ENCODE measurements at regions not wholly inside any gene's neighbourhood (a gene's known extent, or its start where the extent isn't known, plus 50 kb on each side); places are given as distances from the start of the nearest gene placed in this dataset.

- Mint-ChIP-seq H3K4me3 (ENCODE audit: unreplicated experiment) (no peak overlapping the region), H3K4me1 (ENCODE audit: unreplicated experiment) (no peaks in the 10 kb centered on the region)
Observed at GRCh38 chr5:86765778-86766502, 148.2 kb downstream of the COX7C start.

GRCh38 chr5:86768699-86769202, 151.0 kb downstream of the COX7C start:
- H3K4me1 Mint-ChIP-seq (ENCODE audit: unreplicated experiment) = no peaks in the 10 kb centered on the region
- no peak for DNase-seq (ENCODE audit: low spot score)
- no peaks in the 10 kb centered on the region for H3K27me3 Mint-ChIP-seq (ENCODE audit: unreplicated experiment)
- peaks cover 5% of the 10 kb centered on the region for H3K36me3 Mint-ChIP-seq (ENCODE audit: low read depth, unreplicated experiment)
- no peak for TF ChIP-seq CTCF (IDR thresholded peaks at IDR 0.05; ENCODE audit: unreplicated experiment)
- H3K9me3 Mint-ChIP-seq (ENCODE audit: unreplicated experiment) = no peaks in the 10 kb centered on the region
- no peak overlapping the region for H3K4me3 Mint-ChIP-seq (ENCODE audit: unreplicated experiment)
- H3K27ac Mint-ChIP-seq (ENCODE audit: unreplicated experiment) = no peak overlapping the region

More at GRCh38 chr5:86765778-86766502, 148.2 kb downstream of the COX7C start:
- no peak for TF ChIP-seq CTCF (IDR thresholded peaks at IDR 0.05; ENCODE audit: unreplicated experiment)
- no peak for DNase-seq (ENCODE audit: low spot score)
- peaks cover 5% of the 10 kb centered on the region for H3K36me3 Mint-ChIP-seq (ENCODE audit: low read depth, unreplicated experiment)
- no peaks in the 10 kb centered on the region for H3K27me3 Mint-ChIP-seq (ENCODE audit: unreplicated experiment)
- H3K9me3 Mint-ChIP-seq (ENCODE audit: unreplicated experiment) = no peaks in the 10 kb centered on the region
- H3K27ac Mint-ChIP-seq (ENCODE audit: unreplicated experiment) = no peak overlapping the region

- H3K36me3 Mint-ChIP-seq (ENCODE audit: low read depth, unreplicated experiment) = no peaks in the 10 kb centered on the region
- H3K4me1 Mint-ChIP-seq (ENCODE audit: unreplicated experiment) = no peaks in the 10 kb centered on the region
- no peak for TF ChIP-seq CTCF (IDR thresholded peaks at IDR 0.05; ENCODE audit: unreplicated experiment)
- no peak overlapping the region for H3K4me3 Mint-ChIP-seq (ENCODE audit: unreplicated experiment)
- H3K9me3 Mint-ChIP-seq (ENCODE audit: unreplicated experiment) = no peaks in the 10 kb centered on the region
- H3K27me3 Mint-ChIP-seq (ENCODE audit: unreplicated experiment) = no peaks in the 10 kb centered on the region
- no peak overlapping the region for H3K27ac Mint-ChIP-seq (ENCODE audit: unreplicated experiment)
- no peak for DNase-seq (ENCODE audit: low spot score)
Observed at GRCh38 chr5:86780018-86780417, 162.3 kb downstream of the COX7C start.

- peaks cover 6% of the 10 kb centered on the region for H3K4me1 Mint-ChIP-seq (ENCODE audit: unreplicated experiment)
- H3K9me3 Mint-ChIP-seq (ENCODE audit: unreplicated experiment) = no peaks in the 10 kb centered on the region
- H3K36me3 Mint-ChIP-seq (ENCODE audit: low read depth, unreplicated experiment) = no peaks in the 10 kb centered on the region
- no peak overlapping the region for H3K4me3 Mint-ChIP-seq (ENCODE audit: unreplicated experiment)
- no peaks in the 10 kb centered on the region for H3K27me3 Mint-ChIP-seq (ENCODE audit: unreplicated experiment)
- H3K27ac Mint-ChIP-seq (ENCODE audit: unreplicated experiment) = no peak overlapping the region
- DNase-seq (ENCODE audit: low spot score) = no peak
- no peak for TF ChIP-seq CTCF (IDR thresholded peaks at IDR 0.05; ENCODE audit: unreplicated experiment)
Observed at GRCh38 chr5:86786955-86787354, 169.2 kb downstream of the COX7C start.

GRCh38 chr5:86795659-86796058, 177.9 kb downstream of the COX7C start:
- Mint-ChIP-seq H3K4me1 (ENCODE audit: unreplicated experiment) (peaks cover 26% of the 10 kb centered on the region), H3K4me3 (ENCODE audit: unreplicated experiment) (no peak overlapping the region), H3K27me3 (ENCODE audit: unreplicated experiment) (no peaks in the 10 kb centered on the region), H3K36me3 (ENCODE audit: low read depth, unreplicated experiment) (no peaks in the 10 kb centered on the region), H3K9me3 (ENCODE audit: unreplicated experiment) (no peaks in the 10 kb centered on the region), H3K27ac (ENCODE audit: unreplicated experiment) (peak overlapping the region; percentile 74)
- TF ChIP-seq CTCF (IDR thresholded peaks at IDR 0.05; ENCODE audit: unreplicated experiment) = no peak
- no peak for DNase-seq (ENCODE audit: low spot score)

Data from endothelial cell (in vitro differentiated cells).